Upper lobe of left lung (tissue), 4 donors: ENCODE measurements at regions not wholly inside any gene's neighbourhood (a gene's known extent, or its start where the extent isn't known, plus 50 kb on each side); places are given as distances from the start of the nearest gene placed in this dataset.

Experiments
- CTCF ChIP-seq, 6 experiments: fragments of 450-650 bp in 4 of 6; fragments of 200-600 bp in 2 of 6; sonication (generic) in 2 of 6; IDR thresholded peaks; one replicate each; pipeline ENCODE4 v1.5.1; 2016 to 2019; ENCODE audit warnings: antibody characterized with exemption in 6 of 6
- EP300 ChIP-seq, 4 donors: sonication (generic); formaldehyde crosslinking; IDR thresholded peaks; one replicate each; pipeline ENCODE4 v1.5.1; 2017; ENCODE audit warnings: antibody characterized with exemption in 4 of 4, control low read depth in 2 of 4
- POLR2A ChIP-seq, 4 donors: fragments of 450-650 bp; IDR thresholded peaks; one replicate each; pipeline ENCODE4 v1.5.1; 2016 to 2017; ENCODE audit warnings: antibody characterized with exemption in 4 of 4, mild to moderate bottlenecking in 2 of 4
- POLR2AphosphoS5 ChIP-seq, 2 donors: sonication (generic); formaldehyde crosslinking; IDR thresholded peaks; one replicate each; pipeline ENCODE4 v1.5.1; 2017; ENCODE audit warnings: antibody characterized with exemption in 2 of 2

GRCh38 chr15:91520850-91521249, 332.7 kb upstream of the SLCO3A1 start:
- no peak for TF ChIP-seq CTCF (IDR thresholded peaks at IDR 0.05)
- TF ChIP-seq EP300 (IDR thresholded peaks at IDR 0.05), result no peak
- TF ChIP-seq POLR2A (IDR thresholded peaks at IDR 0.05), result no peak
- no peak for TF ChIP-seq POLR2AphosphoS5 (IDR thresholded peaks at IDR 0.05)
